ENCODE measurements at regions not wholly inside any gene's neighbourhood (a gene's known extent, or its start where the extent isn't known, plus 50 kb on each side); places are given as distances from the start of the nearest gene placed in this dataset.

- Histone ChIP-seq H3K4me1 (no peaks in the 10 kb centered on the region), H3K4me3 (no peak overlapping the region), H3K27me3 (no peaks in the 10 kb centered on the region), H3K27ac (no peak overlapping the region), H3K36me3 (no peaks in the 10 kb centered on the region), H3K9me3 (no peaks in the 10 kb centered on the region)
- no peak for TF ChIP-seq CTCF (IDR thresholded peaks at IDR 0.05 in 4 of 5, conservative IDR thresholded peaks at IDR 0.05 in 1 of 5)
- TF ChIP-seq POLR2A (IDR thresholded peaks at IDR 0.05): no peak
- ATAC-seq (no peak), DNase-seq (peak in 1 of 2 donors; percentile 19)
- intact Hi-C loops (cut with DNase I; ENCODE audit: low total_unique reads): no loop called here
- in situ Hi-C loops (cut with MboI; ENCODE audit: low sequenced_read_pairs in 4 of 4): no loop called here
Measured at GRCh38 chr1:221166559-221167318, 287.5 kb downstream of the HLX start.

- Histone ChIP-seq H3K4me3 (no peak overlapping the region), H3K27ac (no peak overlapping the region), H3K36me3 (no peaks in the 10 kb centered on the region), H3K9me3 (no peaks in the 10 kb centered on the region), H3K27me3 (no peaks in the 10 kb centered on the region), H3K4me1 (no peaks in the 10 kb centered on the region)
- no peak for TF ChIP-seq CTCF (IDR thresholded peaks at IDR 0.05 in 4 of 5, conservative IDR thresholded peaks at IDR 0.05 in 1 of 5)
- no peak for TF ChIP-seq POLR2A (IDR thresholded peaks at IDR 0.05)
- DNase-seq: no peak
- intact Hi-C loops (cut with DNase I; ENCODE audit: low total_unique reads): no loop called here
- in situ Hi-C loops (cut with MboI; ENCODE audit: low sequenced_read_pairs in 4 of 4): no loop called here
- no peak for ATAC-seq
Measured at GRCh38 chr1:221169447-221169889, 290.2 kb downstream of the HLX start.

- Histone ChIP-seq H3K9me3 (no peaks in the 10 kb centered on the region), H3K27me3 (no peaks in the 10 kb centered on the region), H3K4me1 (peaks cover 0 to 4% of the 10 kb centered on the region in 2 donors), H3K27ac (no peak overlapping the region), H3K36me3 (no peaks in the 10 kb centered on the region), H3K4me3 (no peak overlapping the region)
- no peak for TF ChIP-seq CTCF (IDR thresholded peaks at IDR 0.05 in 4 of 5, conservative IDR thresholded peaks at IDR 0.05 in 1 of 5)
- no peak for TF ChIP-seq POLR2A (IDR thresholded peaks at IDR 0.05)
- no peak for DNase-seq
- intact Hi-C loops (cut with DNase I; ENCODE audit: low total_unique reads) (no loop called here), in situ Hi-C loops (cut with MboI; ENCODE audit: low sequenced_read_pairs in 4 of 4) (no loop called here)
- no peak for ATAC-seq
Measured at GRCh38 chr1:221170171-221170570, 290.9 kb downstream of the HLX start.

- Histone ChIP-seq H3K4me3 (no peak overlapping the region), H3K9me3 (no peaks in the 10 kb centered on the region), H3K4me1 (peaks cover 0 to 4% of the 10 kb centered on the region in 2 donors), H3K36me3 (no peaks in the 10 kb centered on the region), H3K27me3 (no peaks in the 10 kb centered on the region), H3K27ac (no peak overlapping the region)
- no peak for DNase-seq
- intact Hi-C loops (cut with DNase I; ENCODE audit: low total_unique reads): no loop called here
- ATAC-seq: no peak
- TF ChIP-seq POLR2A (IDR thresholded peaks at IDR 0.05) (no peak), CTCF (IDR thresholded peaks at IDR 0.05 in 4 of 5, conservative IDR thresholded peaks at IDR 0.05 in 1 of 5) (no peak)
- in situ Hi-C loops (cut with MboI; ENCODE audit: low sequenced_read_pairs in 4 of 4): no loop called here
Measured at GRCh38 chr1:221171768-221172167, 292.5 kb downstream of the HLX start.
